Choroid plexus epithelial cell (primary cell): ENCODE measurements at regions not wholly inside any gene's neighbourhood (a gene's known extent, or its start where the extent isn't known, plus 50 kb on each side); places are given as distances from the start of the nearest gene placed in this dataset.
"Not testable (repeated sequence)": the region's sequence is repeated elsewhere in the genome, so short reads cannot be mapped to it uniquely, and the experiment has no call there.

Experiments used
- DNase-seq: peaks from one replicate; pipeline ENCODE4 v3.0.0-alpha.2; 2010; ENCODE audit warnings: low read depth
- H3K4me3 ChIP-seq: 2 replicates; pipeline ENCODE4 v1.5.1; 2011; ENCODE audit warnings: low read depth, mild to moderate bottlenecking, control low read depth, low read length, moderate library complexity
- CTCF ChIP-seq: conservative IDR thresholded peaks from 2 replicates; pipeline ENCODE4 v1.5.1; 2011; ENCODE audit warnings: low read depth, mild to moderate bottlenecking, control low read depth, inconsistent platforms, low read length, moderate library complexity

DNA sequence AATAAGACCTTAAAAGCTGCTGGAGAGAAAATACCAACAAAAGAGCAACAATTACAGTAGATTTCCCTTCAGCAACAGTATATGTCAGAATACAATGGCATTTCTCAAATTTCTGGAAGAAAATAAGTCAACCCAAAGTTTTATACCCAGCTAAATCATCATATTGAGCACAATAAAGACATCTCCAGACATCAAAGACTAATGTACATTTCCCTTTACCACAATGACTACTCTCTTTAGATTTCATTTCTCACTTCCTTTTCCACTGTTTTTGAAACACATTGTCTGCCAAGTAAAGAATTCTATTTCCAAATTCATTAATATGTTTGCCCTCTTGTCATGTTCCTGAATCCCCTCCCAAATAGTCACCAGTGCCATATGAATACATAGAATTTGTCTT lies 111.4 kb downstream of the POU4F1 start:
- no peak for DNase-seq
- TF ChIP-seq CTCF, result no peak
- no peak overlapping the region for H3K4me3 ChIP-seq

DNA sequence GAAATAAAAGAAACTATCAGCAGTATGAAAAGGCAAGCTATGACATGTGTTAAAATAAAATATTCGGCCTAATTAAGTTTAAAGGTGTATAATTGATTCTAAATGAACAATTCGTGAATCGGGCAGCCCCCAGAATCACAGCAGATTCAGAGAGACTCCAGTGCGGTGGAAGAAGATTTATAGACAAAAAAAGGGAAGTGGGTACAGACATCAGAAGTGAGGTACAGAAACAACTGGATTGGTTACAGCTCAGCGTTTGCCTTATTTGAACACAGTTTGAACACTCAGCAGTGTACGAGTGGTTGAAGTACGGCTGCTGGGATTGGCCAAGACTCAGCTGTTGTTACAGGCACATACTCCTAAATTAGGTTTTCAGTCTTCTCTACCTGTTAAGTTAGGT lies 113.1 kb downstream of the POU4F1 start:
- H3K4me3 ChIP-seq, DNase-seq: not testable (repeated sequence)

DNA sequence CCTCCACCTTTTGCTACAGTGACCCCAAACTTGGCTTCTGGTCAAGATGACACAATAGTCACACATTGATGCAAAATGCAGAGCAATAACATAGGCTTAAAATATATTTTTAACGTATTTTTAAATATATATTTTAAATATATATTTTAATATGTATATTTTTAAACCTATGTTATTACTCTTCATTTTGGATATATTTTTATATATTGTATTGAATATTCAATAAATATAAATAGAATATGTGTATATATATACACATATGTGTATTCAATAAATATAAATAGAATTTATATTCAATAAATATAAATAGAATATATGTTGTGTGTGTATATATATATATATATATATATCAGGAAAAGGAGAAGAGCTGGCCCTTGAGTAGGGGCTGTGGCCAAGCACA lies 115.6 kb downstream of the POU4F1 start:
- TF ChIP-seq CTCF, result no peak
- no peak for DNase-seq
- H3K4me3 ChIP-seq, result no peak overlapping the region

GRCh38 chr13:78485803-78486202 lies 117.5 kb downstream of the POU4F1 start:
- TF ChIP-seq CTCF, result no peak
- no peak for DNase-seq
- H3K4me3 ChIP-seq, result no peak overlapping the region

DNA sequence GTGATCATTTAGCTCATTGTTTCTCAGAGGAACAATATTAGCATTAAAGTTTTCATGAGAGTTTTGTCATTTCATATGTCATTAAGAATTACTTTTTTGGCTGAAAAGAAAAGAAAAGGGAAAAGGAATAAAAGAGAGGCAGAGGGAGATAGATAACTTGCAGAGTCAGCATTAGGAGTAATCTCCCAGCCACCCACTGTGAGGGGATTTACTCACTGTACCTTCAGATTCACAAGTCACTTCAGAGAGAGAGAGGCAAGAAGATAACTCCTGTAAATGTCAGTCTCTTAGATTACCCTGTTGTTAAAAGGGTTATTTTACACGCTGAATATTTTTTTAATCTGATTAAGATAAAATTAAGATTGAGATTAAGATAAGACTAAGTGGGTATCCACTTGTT lies 125.2 kb downstream of the POU4F1 start:
- DNase-seq, result no peak
- H3K4me3 ChIP-seq, result no peak overlapping the region
- no peak for TF ChIP-seq CTCF

- no peak for DNase-seq
- TF ChIP-seq CTCF, result no peak
- no peak overlapping the region for H3K4me3 ChIP-seq
Measured at GRCh38 chr13:78476910-78477309, 126.4 kb downstream of the POU4F1 start.

GRCh38 chr13:78468621-78469020 lies 134.7 kb downstream of the POU4F1 start:
- DNase-seq, result no peak
- no peak overlapping the region for H3K4me3 ChIP-seq
- no peak for TF ChIP-seq CTCF

- no peak overlapping the region for H3K4me3 ChIP-seq
- DNase-seq, result no peak
- no peak for TF ChIP-seq CTCF
Measured at GRCh38 chr13:78465250-78465649, 138.1 kb downstream of the POU4F1 start.
